CD14-positive monocyte (primary cell): ENCODE measurements at regions not wholly inside any gene's neighbourhood (a gene's known extent, or its start where the extent isn't known, plus 50 kb on each side); places are given as distances from the start of the nearest gene placed in this dataset.

Source experiments
- DNase-seq, 3 donors: peaks; one replicate each; pipeline ENCODE4 v3.0.0-alpha.2; 2011 to 2022
- H2AFZ ChIP-seq: 2 replicates; pipeline ENCODE4 v1.6.0; 2012; ENCODE audit warnings: mild to moderate bottlenecking, low read depth, low read length, inconsistent platforms; ENCODE audit not compliant: insufficient read depth, poor library complexity, severe bottlenecking
- H3K27ac ChIP-seq, 2 donors: 1 replicate in 1 of 2; 2 replicates in 1 of 2; pipeline ENCODE4 v1.5.1; 2012 to 2013; ENCODE audit warnings: low read length in 2 of 2, control low read depth in 1 of 2, inconsistent platforms in 1 of 2, low read depth in 1 of 2, mild to moderate bottlenecking in 1 of 2
- H3K27me3 ChIP-seq, 2 donors: one replicate each; pipeline versions ENCODE4 v1.6.0 to v1.6.1; 2011 to 2013; ENCODE audit warnings: low read length in 2 of 2; ENCODE audit not compliant: control insufficient read depth in 2 of 2, insufficient read depth in 2 of 2
- H3K36me3 ChIP-seq, 2 donors: replicated peaks in 1 of 2; 1 replicate in 1 of 2; 2 replicates in 1 of 2; pipeline versions ENCODE4 v1.5.1 to v1.6.1; 2012 to 2013; ENCODE audit warnings: low read length in 2 of 2, control low read depth in 1 of 2, inconsistent platforms in 1 of 2, mild to moderate bottlenecking in 1 of 2; ENCODE audit not compliant: insufficient read depth in 2 of 2, control insufficient read depth in 1 of 2
- H3K4me1 ChIP-seq, 2 donors: 1 replicate in 1 of 2; 2 replicates in 1 of 2; pipeline versions ENCODE4 v1.5.1 to v1.6.1; 2012 to 2013; ENCODE audit warnings: low read length in 2 of 2, control low read depth in 1 of 2, inconsistent platforms in 1 of 2, mild to moderate bottlenecking in 1 of 2, moderate library complexity in 1 of 2; ENCODE audit not compliant: insufficient read depth in 2 of 2, control insufficient read depth in 1 of 2
- H3K4me2 ChIP-seq: replicated peaks from 2 replicates; pipeline ENCODE3; 2012; ENCODE audit warnings: low read length, moderate library complexity, mild to moderate bottlenecking; ENCODE audit not compliant: poor library complexity, severe bottlenecking; ENCODE audit errors: extremely low read depth
- H3K4me3 ChIP-seq, 3 experiments: fragments of 200-600 bp in 1 of 3; sonication (generic) in 1 of 3; replicated peaks in 1 of 3; 1 replicate in 2 of 3; 2 replicates in 1 of 3; pipeline ENCODE4 v1.5.1; 2011 to 2013; ENCODE audit warnings: low read length in 3 of 3, mild to moderate bottlenecking in 3 of 3, control low read depth in 2 of 3, low read depth in 2 of 3, inconsistent platforms in 1 of 3, moderate library complexity in 1 of 3
- H3K79me2 ChIP-seq: 2 replicates; pipeline ENCODE4 v1.6.0; 2012; ENCODE audit warnings: mild to moderate bottlenecking, control low read depth, inconsistent platforms, low read length, moderate library complexity; ENCODE audit not compliant: insufficient read depth
- H3K9ac ChIP-seq: 2 replicates; pipeline ENCODE4 v1.6.0; 2017; ENCODE audit warnings: low read length, mild to moderate bottlenecking; ENCODE audit not compliant: insufficient read depth, poor library complexity, severe bottlenecking
- H3K9me3 ChIP-seq, 2 donors: replicated peaks in 1 of 2; 1 replicate in 1 of 2; 2 replicates in 1 of 2; pipeline versions ENCODE4 v1.5.1 to v1.6.1; 2012 to 2013; ENCODE audit warnings: low read length in 2 of 2, control low read depth in 1 of 2; ENCODE audit not compliant: control insufficient read depth in 1 of 2, insufficient read depth in 1 of 2
- H4K20me1 ChIP-seq: 2 replicates; pipeline ENCODE4 v1.6.0; 2012; ENCODE audit warnings: mild to moderate bottlenecking, low read length, control low read depth, moderate library complexity; ENCODE audit not compliant: insufficient read depth
- H3K27ac Mint-ChIP-seq, 7 donors: one replicate each; pipeline ENCODE4 v1.8.0; 2020; ENCODE audit warnings: mild to moderate bottlenecking in 7 of 7, mixed read lengths in 7 of 7, moderate library complexity in 6 of 7, inconsistent platforms in 2 of 7
- H3K27me3 Mint-ChIP-seq, 3 donors: one replicate each; pipeline ENCODE4 v1.8.0; 2021 to 2022; ENCODE audit warnings: low read depth in 3 of 3, mild to moderate bottlenecking in 3 of 3, mixed read lengths in 3 of 3, moderate library complexity in 3 of 3, inconsistent platforms in 1 of 3
- H3K36me3 Mint-ChIP-seq, 2 donors: one replicate each; pipeline ENCODE4 v1.8.0; 2020; ENCODE audit warnings: mixed read lengths in 2 of 2, inconsistent platforms in 1 of 2, mild to moderate bottlenecking in 1 of 2
- H3K4me1 Mint-ChIP-seq: one replicate; pipeline ENCODE4 v1.8.0; 2020; ENCODE audit warnings: mild to moderate bottlenecking, mixed read lengths
- H3K4me3 Mint-ChIP-seq, 2 donors: one replicate each; pipeline ENCODE4 v1.8.0; 2020; ENCODE audit warnings: mild to moderate bottlenecking in 2 of 2, mixed read lengths in 2 of 2, moderate library complexity in 1 of 2
- H3K9me3 Mint-ChIP-seq, 7 donors: one replicate each; pipeline ENCODE4 v1.8.0; 2020 to 2022; ENCODE audit warnings: mixed read lengths in 7 of 7, mild to moderate bottlenecking in 6 of 7, moderate library complexity in 6 of 7, inconsistent platforms in 2 of 7
- CTCF ChIP-seq: fragments of 200-600 bp; IDR thresholded peaks from one replicate; pipeline ENCODE4 v1.8.0; 2022; ENCODE audit warnings: antibody characterized with exemption, mild to moderate bottlenecking
- WGBS: methylation state at CpG from one replicate; pipeline ENCODE4 v1.1.5; 2013; ENCODE audit warnings: missing lambda C conversion rate; ENCODE audit not compliant: insufficient coverage; 5-methylcytosine and 5-hydroxymethylcytosine counted together
- intact Hi-C, 2 donors: fragments of 100-400 bp; cut with micrococcal nuclease; formaldehyde crosslinking; loops; one replicate each; pipeline versions ENCODE4 v1.15.0 to v1.15.1; 2023

- H3K27ac Mint-ChIP-seq: no peak overlapping the region
- H3K4me2 ChIP-seq: no peak overlapping the region
- H3K9me3 Mint-ChIP-seq: peaks cover 0 to 14% (median 7%) of the 10 kb centered on the region in 7 donors
- peaks cover 0 to 8% of the 10 kb centered on the region in 2 donors for H3K9me3 ChIP-seq
- no peak for DNase-seq
- H3K27ac ChIP-seq: no peak overlapping the region
- no peaks in the 10 kb centered on the region for H3K27me3 ChIP-seq
- H3K9ac ChIP-seq: no peak overlapping the region
- H3K4me3 Mint-ChIP-seq: no peak overlapping the region
- no peaks in the 10 kb centered on the region for H3K4me1 ChIP-seq
- H2AFZ ChIP-seq: no peak overlapping the region
- H3K4me1 Mint-ChIP-seq: no peaks in the 10 kb centered on the region
- no peak overlapping the region for H3K4me3 ChIP-seq
- TF ChIP-seq CTCF: no peak
- H3K27me3 Mint-ChIP-seq: no peaks in the 10 kb centered on the region
- H3K36me3 Mint-ChIP-seq: no peaks in the 10 kb centered on the region
- no peaks in the 10 kb centered on the region for H3K79me2 ChIP-seq
- no peaks in the 10 kb centered on the region for H3K36me3 ChIP-seq
- intact Hi-C loops: no loop called here
- no peaks in the 10 kb centered on the region for H4K20me1 ChIP-seq
Measured at GRCh38 chr7:16202303-16202702, 219.0 kb downstream of the CRPPA start.

- H3K4me3 Mint-ChIP-seq: no peak overlapping the region
- no peaks in the 10 kb centered on the region for H3K36me3 ChIP-seq
- no peaks in the 10 kb centered on the region for H4K20me1 ChIP-seq
- no peaks in the 10 kb centered on the region for H3K27me3 Mint-ChIP-seq
- TF ChIP-seq CTCF: no peak
- peaks cover 0 to 10% of the 10 kb centered on the region in 2 donors for H3K9me3 ChIP-seq
- H3K27me3 ChIP-seq: no peaks in the 10 kb centered on the region
- H3K4me2 ChIP-seq: no peak overlapping the region
- no peak overlapping the region for H3K27ac Mint-ChIP-seq
- H3K27ac ChIP-seq: no peak overlapping the region
- H3K4me3 ChIP-seq: no peak overlapping the region
- no peaks in the 10 kb centered on the region for H3K36me3 Mint-ChIP-seq
- no peak for DNase-seq
- no peaks in the 10 kb centered on the region for H3K4me1 Mint-ChIP-seq
- no peaks in the 10 kb centered on the region for H3K4me1 ChIP-seq
- H3K9me3 Mint-ChIP-seq: peaks cover 1 to 14% (median 7%) of the 10 kb centered on the region in 7 donors
- no CpG with 5 or more reads among the region's 1 CpG for WGBS
- intact Hi-C loops: no loop called here
- no peak overlapping the region for H3K9ac ChIP-seq
- no peaks in the 10 kb centered on the region for H3K79me2 ChIP-seq
- H2AFZ ChIP-seq: no peak overlapping the region
Measured at GRCh38 chr7:16200591-16200990, 220.7 kb downstream of the CRPPA start.
